Activated CD4-positive, alpha-beta memory T cell treated with anti-CD3 and anti-CD28 coated beads, Interleukin-2, amount 10 ng/mL, durations not matched to agents 7 days and 5 days (primary cell): ENCODE measurements at regions not wholly inside any gene's neighbourhood (a gene's known extent, or its start where the extent isn't known, plus 50 kb on each side); places are given as distances from the start of the nearest gene placed in this dataset.

Experiments used
- CTCF ChIA-PET: fragments of 350-600 bp; sonication (Branson Sonifier 250); formaldehyde crosslinking; loops from one replicate; lab custom pipeline; 2021; ENCODE audit warnings: antibody characterized with exemption, inconsistent platforms; lab: Charles Lee
- POLR2A ChIA-PET: fragments of 350-600 bp; sonication (Branson Sonifier 250); formaldehyde crosslinking; loops from one replicate; lab custom pipeline; 2021; ENCODE audit warnings: antibody characterized with exemption; lab: Charles Lee
- DNase-seq: peaks from one replicate; pipeline ENCODE4 v3.0.0-alpha.2; 2020
- H3K27ac Mint-ChIP-seq: one replicate; pipeline ENCODE4 v1.8.0; 2021; ENCODE audit warnings: mild to moderate bottlenecking, mixed read lengths
- H3K27me3 Mint-ChIP-seq: one replicate; pipeline ENCODE4 v1.8.0; 2021; ENCODE audit warnings: mixed read lengths
- H3K36me3 Mint-ChIP-seq: one replicate; pipeline ENCODE4 v1.8.0; 2021; ENCODE audit warnings: low read depth, mixed read lengths
- H3K4me1 Mint-ChIP-seq: one replicate; pipeline ENCODE4 v1.8.0; 2021; ENCODE audit warnings: mixed read lengths
- H3K4me3 Mint-ChIP-seq: one replicate; pipeline ENCODE4 v1.8.0; 2021; ENCODE audit warnings: mild to moderate bottlenecking, mixed read lengths
- H3K9me3 Mint-ChIP-seq: one replicate; pipeline ENCODE4 v1.8.0; 2021; ENCODE audit warnings: mixed read lengths

DNA sequence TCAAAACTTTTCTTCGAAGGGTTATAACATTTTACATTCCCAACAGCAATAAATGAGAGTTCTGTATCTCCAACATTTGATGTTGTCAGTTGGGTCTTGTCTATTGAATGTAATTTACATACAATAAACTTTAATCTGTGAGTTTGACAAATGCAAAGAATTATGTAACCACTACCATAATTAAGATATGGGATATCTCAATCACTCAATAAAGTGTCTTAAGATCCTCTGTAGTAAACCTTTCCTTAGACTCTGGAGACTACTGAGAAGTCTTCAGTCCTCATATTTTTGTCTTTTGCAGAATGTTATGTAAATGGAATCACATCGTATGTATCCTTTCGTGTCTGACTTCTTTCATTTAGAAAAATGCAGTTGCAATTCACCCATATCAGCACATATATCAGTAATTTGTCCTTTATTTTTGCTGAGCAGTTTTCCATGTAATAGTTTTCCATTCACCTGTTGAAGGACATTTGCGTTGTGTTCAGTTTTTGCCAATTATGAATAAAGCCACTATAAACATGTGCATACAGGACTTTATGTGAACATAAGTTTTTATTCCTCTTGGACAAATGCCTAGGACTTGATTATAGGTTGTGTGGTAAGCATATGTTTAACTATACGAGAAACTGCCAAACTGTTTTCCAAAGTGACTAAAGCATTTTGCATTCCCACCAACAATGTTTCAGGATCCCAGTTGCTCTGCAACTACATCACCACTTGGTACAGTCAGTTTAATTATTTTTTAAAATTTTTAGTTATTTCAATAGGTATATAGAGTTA lies 784.6 kb upstream of the ZNF608 start:
- Mint-ChIP-seq H3K36me3 (no peaks in the 10 kb centered on the region), H3K4me1 (no peaks in the 10 kb centered on the region), H3K4me3 (no peak overlapping the region), H3K27me3 (no peaks in the 10 kb centered on the region), H3K27ac (no peak overlapping the region), H3K9me3 (peaks cover 14% of the 10 kb centered on the region)
- ChIA-PET CTCF (no interaction called here), POLR2A (no interaction called here)
- DNase-seq: no peak

DNA sequence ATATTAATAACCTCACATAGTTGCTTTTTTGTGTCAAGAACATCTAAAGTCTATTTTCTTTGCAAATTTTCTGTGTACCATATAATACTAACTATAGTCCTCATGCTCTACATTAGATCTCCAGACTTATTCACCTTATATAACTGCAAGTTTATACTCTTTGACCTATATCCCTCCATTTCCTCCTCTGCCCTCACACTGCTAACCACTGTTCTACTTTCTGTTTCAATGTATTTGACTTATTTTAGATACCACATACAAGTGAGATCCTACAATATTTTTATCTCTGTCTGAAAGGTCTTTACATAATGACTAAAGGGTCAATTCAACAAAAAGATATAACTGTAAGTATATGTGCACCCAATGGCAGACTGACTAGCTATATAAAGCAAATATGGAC lies 789.7 kb upstream of the ZNF608 start:
- DNase-seq: no peak
- H3K27ac Mint-ChIP-seq: no peak overlapping the region
- CTCF ChIA-PET: no interaction called here
- peaks cover 31% of the 10 kb centered on the region for H3K9me3 Mint-ChIP-seq
- POLR2A ChIA-PET: no interaction called here
- no peaks in the 10 kb centered on the region for H3K27me3 Mint-ChIP-seq
- H3K4me1 Mint-ChIP-seq: no peaks in the 10 kb centered on the region
- no peaks in the 10 kb centered on the region for H3K36me3 Mint-ChIP-seq
- no peak overlapping the region for H3K4me3 Mint-ChIP-seq

DNA sequence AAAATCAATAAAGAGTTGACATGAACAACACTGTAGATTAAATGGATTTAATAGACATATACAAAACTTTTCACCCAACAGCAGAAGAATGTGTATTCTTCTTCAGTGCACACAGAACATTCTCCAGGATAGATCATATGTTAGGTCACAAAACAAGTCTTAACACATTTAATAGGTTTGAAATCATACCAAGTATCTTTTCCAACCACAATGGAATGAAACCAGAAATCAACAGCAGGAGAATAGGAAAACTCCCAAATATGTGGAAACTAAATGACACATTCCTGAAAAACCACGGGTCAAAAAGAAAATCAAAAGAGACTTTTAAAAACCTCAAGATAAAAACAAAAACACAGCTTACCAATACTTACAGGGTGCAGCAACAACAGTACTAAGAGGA lies 790.1 kb upstream of the ZNF608 start:
- Mint-ChIP-seq H3K9me3 (peaks cover 32% of the 10 kb centered on the region), H3K4me3 (no peak overlapping the region), H3K4me1 (no peaks in the 10 kb centered on the region), H3K36me3 (no peaks in the 10 kb centered on the region), H3K27ac (no peak overlapping the region), H3K27me3 (no peaks in the 10 kb centered on the region)
- CTCF ChIA-PET: no interaction called here
- no peak for DNase-seq
- POLR2A ChIA-PET: no interaction called here

DNA sequence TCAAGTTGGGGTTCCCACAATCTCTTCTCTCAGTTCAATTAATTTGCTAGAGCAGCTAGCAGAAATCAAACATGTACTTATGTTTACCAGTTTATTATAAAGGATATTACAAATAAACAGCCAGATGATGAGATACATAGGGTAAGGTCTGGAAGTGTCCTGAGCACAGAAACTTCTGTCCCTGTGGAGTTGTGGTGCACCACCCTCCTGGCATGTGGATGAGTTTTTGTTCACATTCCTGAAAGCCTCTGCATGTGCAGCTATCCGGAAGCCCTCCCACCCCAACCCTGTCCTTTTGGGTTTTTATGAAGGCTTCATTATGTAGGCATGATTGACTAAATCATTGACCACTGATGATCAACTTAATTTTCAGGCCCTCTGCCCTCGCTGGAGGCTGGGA lies 791.2 kb upstream of the ZNF608 start:
- H3K27ac Mint-ChIP-seq: no peak overlapping the region
- POLR2A ChIA-PET: no interaction called here
- no peaks in the 10 kb centered on the region for H3K36me3 Mint-ChIP-seq
- CTCF ChIA-PET: no interaction called here
- H3K4me1 Mint-ChIP-seq: no peaks in the 10 kb centered on the region
- DNase-seq: no peak
- no peak overlapping the region for H3K4me3 Mint-ChIP-seq
- H3K27me3 Mint-ChIP-seq: no peaks in the 10 kb centered on the region
- peaks cover 32% of the 10 kb centered on the region for H3K9me3 Mint-ChIP-seq

DNA sequence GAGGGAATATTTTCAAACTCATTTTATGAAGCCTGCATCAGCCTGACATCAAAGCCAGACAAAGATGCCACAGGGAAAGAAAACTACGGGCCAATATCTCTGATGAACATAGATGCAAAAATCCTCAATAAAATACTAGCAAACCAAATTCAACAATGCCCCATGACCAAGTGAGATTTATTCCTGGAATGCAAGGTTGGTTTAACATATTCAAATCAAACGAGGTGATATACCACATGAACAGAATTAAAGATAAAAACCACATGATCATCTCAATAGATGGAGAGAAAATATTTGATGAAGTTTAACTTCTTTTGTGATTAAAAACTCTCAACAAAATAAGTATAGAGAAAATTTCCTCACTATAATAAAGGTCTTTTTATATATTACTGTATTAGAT lies 792.0 kb upstream of the ZNF608 start:
- no peak overlapping the region for H3K27ac Mint-ChIP-seq
- POLR2A ChIA-PET: no interaction called here
- H3K4me1 Mint-ChIP-seq: no peaks in the 10 kb centered on the region
- CTCF ChIA-PET: no interaction called here
- no peak for DNase-seq
- no peaks in the 10 kb centered on the region for H3K27me3 Mint-ChIP-seq
- H3K36me3 Mint-ChIP-seq: no peaks in the 10 kb centered on the region
- peaks cover 25% of the 10 kb centered on the region for H3K9me3 Mint-ChIP-seq
- no peak overlapping the region for H3K4me3 Mint-ChIP-seq

DNA sequence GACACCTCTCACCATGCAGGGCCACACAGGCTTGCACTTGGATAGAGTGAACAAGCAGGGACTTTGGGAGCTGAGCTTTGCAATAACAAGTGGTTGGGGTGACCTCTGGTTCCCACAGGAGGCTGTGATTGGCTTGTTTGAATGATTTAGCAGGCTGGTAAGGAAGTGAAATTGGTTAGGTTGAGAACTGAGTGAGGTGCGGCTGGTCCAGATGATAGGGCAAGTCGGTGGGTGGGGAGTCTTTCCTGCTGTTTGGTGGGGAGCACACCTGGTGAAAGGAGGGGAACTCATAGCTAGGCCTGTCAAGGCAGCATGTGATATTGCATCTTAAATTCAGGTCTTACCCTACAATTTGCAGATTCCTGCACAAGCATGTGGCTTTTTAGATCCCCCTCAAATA lies 794.6 kb upstream of the ZNF608 start:
- CTCF ChIA-PET: no interaction called here
- no peaks in the 10 kb centered on the region for H3K36me3 Mint-ChIP-seq
- no peaks in the 10 kb centered on the region for H3K4me1 Mint-ChIP-seq
- H3K27me3 Mint-ChIP-seq: no peaks in the 10 kb centered on the region
- no peak overlapping the region for H3K27ac Mint-ChIP-seq
- DNase-seq: no peak
- H3K9me3 Mint-ChIP-seq: peaks cover 18% of the 10 kb centered on the region
- POLR2A ChIA-PET: no interaction called here
- H3K4me3 Mint-ChIP-seq: no peak overlapping the region

DNA sequence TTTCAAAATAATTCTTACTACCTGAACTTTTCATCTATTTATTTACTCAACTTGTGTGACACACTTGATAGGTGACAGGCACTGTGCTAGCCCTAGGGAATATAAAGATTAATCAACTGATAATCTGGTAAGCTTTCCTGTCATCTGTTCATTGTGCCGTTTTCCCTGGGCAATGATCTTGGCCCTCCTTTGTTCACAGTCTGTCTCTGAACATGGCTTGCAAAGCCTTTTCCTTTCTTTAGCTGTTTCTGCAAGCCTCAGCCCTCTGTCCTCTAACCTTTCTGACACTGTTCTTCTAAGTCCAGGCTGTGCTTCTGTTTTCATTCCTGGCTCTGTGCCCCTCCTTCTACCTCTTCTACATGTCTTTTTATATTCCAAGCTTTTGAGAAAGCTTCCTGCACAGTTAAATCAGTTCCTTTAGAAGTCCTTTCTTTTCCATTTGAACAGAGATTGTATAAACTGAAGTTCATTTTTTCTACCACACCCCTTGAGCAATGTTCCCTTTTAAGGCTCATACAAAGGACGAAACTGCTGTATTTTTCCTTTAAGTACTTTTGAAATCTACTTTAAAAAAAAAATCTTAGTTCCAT lies 803.0 kb upstream of the ZNF608 start:
- H3K9me3 Mint-ChIP-seq: peaks cover 8% of the 10 kb centered on the region
- POLR2A ChIA-PET: no interaction called here
- no peaks in the 10 kb centered on the region for H3K4me1 Mint-ChIP-seq
- no peaks in the 10 kb centered on the region for H3K27me3 Mint-ChIP-seq
- DNase-seq: no peak
- H3K36me3 Mint-ChIP-seq: no peaks in the 10 kb centered on the region
- no peak overlapping the region for H3K4me3 Mint-ChIP-seq
- CTCF ChIA-PET: no interaction called here
- H3K27ac Mint-ChIP-seq: no peak overlapping the region

DNA sequence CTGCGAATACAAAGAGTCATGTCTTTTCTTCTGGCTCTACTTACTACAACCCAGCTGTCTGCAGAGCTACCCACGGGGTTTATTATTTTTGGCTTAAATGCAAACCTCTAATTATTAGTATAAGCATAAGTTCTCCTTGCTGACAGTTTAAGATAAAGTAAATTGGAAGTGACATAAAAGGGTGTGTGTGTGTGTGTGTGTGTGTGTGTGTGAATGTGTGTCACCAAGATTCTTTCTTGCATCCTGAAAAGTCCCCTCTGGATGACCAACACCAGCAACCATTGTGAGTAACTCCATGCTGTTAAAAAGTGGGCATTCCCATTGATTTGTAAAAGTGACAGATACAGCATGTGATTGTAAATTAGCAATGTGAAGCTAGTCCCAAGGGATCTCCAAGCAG lies 803.8 kb upstream of the ZNF608 start:
- Mint-ChIP-seq H3K36me3 (no peaks in the 10 kb centered on the region), H3K9me3 (peaks cover 8% of the 10 kb centered on the region), H3K27ac (no peak overlapping the region), H3K27me3 (no peaks in the 10 kb centered on the region), H3K4me1 (no peaks in the 10 kb centered on the region), H3K4me3 (no peak overlapping the region)
- CTCF ChIA-PET: no interaction called here
- DNase-seq: no peak
- POLR2A ChIA-PET: no interaction called here

DNA sequence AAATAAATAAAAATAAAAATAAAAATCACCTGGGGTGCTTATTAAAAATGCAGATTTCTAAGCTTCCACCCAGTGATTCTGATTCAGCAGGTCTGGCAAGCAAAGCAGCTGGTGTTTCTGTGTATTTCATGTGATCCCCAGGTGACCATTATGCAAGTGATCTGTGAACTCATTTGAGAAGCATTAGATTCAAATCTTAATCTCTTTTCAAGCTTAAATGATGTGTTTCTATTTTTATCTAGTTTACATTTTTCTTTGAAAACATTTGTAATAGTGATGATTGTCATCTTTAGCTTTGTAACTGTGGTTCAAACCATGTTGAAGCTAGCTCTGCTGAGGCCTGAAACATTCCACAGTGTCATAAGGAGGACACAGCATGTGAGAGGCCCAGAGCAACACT lies 804.8 kb upstream of the ZNF608 start:
- CTCF ChIA-PET: no interaction called here
- H3K4me1 Mint-ChIP-seq: no peaks in the 10 kb centered on the region
- no peak for DNase-seq
- no peak overlapping the region for H3K27ac Mint-ChIP-seq
- POLR2A ChIA-PET: no interaction called here
- peaks cover 8% of the 10 kb centered on the region for H3K9me3 Mint-ChIP-seq
- no peaks in the 10 kb centered on the region for H3K36me3 Mint-ChIP-seq
- H3K4me3 Mint-ChIP-seq: no peak overlapping the region
- no peaks in the 10 kb centered on the region for H3K27me3 Mint-ChIP-seq

DNA sequence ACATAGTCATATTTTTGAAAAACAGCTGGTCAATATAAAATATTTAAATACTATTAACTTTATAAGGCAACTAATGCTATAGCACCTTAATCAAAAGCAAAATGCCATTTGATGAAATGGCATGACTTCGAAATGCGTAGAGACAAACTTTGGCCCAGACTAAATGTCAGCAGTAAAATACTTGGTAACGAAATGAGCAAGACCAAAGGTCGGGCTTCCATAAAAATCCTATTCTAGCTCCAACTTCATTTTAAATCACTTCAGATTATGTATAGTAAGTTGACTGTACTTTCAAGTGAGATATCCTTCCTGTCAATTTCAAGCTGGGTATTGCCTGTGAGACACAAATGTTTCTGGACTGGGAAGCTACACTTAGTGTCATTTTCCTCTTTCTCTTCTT lies 805.4 kb upstream of the ZNF608 start:
- peaks cover 8% of the 10 kb centered on the region for H3K9me3 Mint-ChIP-seq
- no peaks in the 10 kb centered on the region for H3K36me3 Mint-ChIP-seq
- H3K4me1 Mint-ChIP-seq: no peaks in the 10 kb centered on the region
- H3K27ac Mint-ChIP-seq: no peak overlapping the region
- ChIA-PET POLR2A (no interaction called here), CTCF (no interaction called here)
- H3K4me3 Mint-ChIP-seq: no peak overlapping the region
- DNase-seq: no peak
- no peaks in the 10 kb centered on the region for H3K27me3 Mint-ChIP-seq

DNA sequence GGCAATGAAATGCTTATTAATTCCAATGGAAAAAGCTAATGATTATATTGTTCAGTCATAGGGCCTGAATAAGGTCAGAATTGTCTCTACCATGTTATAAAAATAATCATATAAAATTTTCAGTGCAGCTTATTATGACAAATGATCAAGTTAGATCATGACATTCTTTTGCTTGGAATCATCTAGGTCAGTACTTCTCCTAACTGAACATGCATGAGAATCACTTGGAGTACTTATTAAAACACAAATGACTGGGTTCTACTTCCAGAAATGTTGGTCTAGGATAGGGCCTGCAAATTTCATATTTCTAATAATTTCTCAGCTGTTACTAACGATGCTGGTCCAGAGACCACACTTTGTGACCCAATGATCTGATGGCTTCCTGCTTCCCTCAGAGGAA lies 806.0 kb upstream of the ZNF608 start:
- no peaks in the 10 kb centered on the region for H3K4me1 Mint-ChIP-seq
- no peaks in the 10 kb centered on the region for H3K36me3 Mint-ChIP-seq
- ChIA-PET POLR2A (no interaction called here), CTCF (no interaction called here)
- peaks cover 8% of the 10 kb centered on the region for H3K9me3 Mint-ChIP-seq
- H3K27ac Mint-ChIP-seq: no peak overlapping the region
- H3K27me3 Mint-ChIP-seq: no peaks in the 10 kb centered on the region
- DNase-seq: no peak
- H3K4me3 Mint-ChIP-seq: no peak overlapping the region

DNA sequence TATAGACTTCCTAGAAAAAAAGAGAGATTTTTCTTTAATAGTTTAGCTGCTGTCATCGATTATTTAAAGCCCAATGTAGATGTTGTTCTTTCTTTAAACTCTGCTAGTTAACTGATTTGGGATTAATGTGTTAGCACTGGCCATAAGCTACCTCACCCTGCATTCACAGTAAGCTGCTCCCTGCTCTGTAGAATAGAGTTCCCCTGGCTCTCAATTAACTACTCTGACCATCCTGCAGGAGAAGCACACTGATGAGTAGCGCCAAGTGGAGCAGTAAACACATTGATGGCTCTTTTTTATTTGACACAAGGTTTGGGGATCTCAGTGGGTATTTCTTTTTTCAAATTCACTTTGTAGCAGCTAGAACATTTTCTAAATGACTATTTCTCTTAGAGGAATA lies 807.9 kb upstream of the ZNF608 start:
- Mint-ChIP-seq H3K9me3 (peaks cover 10% of the 10 kb centered on the region), H3K4me1 (no peaks in the 10 kb centered on the region), H3K27me3 (no peaks in the 10 kb centered on the region), H3K4me3 (no peak overlapping the region), H3K36me3 (no peaks in the 10 kb centered on the region), H3K27ac (no peak overlapping the region)
- DNase-seq: no peak
- POLR2A ChIA-PET: no interaction called here
- CTCF ChIA-PET: no interaction called here

DNA sequence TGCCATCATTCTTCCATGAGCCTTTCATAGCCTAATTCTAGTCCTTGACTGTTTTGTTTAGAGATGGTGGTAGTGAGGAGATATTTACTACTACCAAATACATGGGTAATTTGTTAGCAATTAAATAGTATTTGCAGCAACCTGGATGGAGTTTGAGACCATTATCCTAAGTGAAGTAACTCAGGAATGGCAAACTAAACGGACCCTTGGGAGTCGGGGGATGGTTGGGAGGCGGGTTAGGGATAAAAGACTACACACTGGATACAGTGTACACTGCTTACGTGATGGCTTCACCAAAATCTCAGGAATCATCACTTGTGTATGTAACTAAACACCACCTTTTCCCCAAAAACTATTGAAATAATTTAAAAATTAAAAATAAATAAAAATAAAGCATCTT lies 809.2 kb upstream of the ZNF608 start:
- POLR2A ChIA-PET: no interaction called here
- Mint-ChIP-seq H3K27me3 (no peaks in the 10 kb centered on the region), H3K9me3 (peaks cover 8% of the 10 kb centered on the region)

DNA sequence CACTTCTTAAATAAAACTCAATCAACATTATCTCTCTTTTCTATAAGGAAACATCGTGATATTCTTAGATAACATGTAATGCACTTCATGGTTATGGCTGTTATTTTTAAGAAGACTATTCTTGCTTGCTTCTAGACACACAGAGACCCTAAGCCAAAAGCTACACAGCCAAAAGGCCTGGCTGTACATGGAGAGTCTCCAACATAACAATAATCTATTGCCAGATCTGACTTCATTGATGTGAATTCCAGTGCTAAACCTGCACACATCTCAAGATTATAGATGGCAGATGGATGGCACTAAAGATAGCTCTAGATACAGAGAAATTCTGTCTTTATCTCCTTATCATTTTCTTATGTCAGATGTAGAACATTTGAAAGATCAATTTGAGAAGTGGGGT lies 811.6 kb upstream of the ZNF608 start:
- ChIA-PET POLR2A (no interaction called here), CTCF (no interaction called here)
- Mint-ChIP-seq H3K9me3 (peaks cover 5% of the 10 kb centered on the region), H3K36me3 (no peaks in the 10 kb centered on the region), H3K4me1 (no peaks in the 10 kb centered on the region), H3K27ac (no peak overlapping the region), H3K27me3 (no peaks in the 10 kb centered on the region), H3K4me3 (no peak overlapping the region)
- DNase-seq: no peak

More for the DNA sequence above, 809.2 kb upstream of the ZNF608 start:
- Mint-ChIP-seq H3K4me1 (no peaks in the 10 kb centered on the region), H3K4me3 (no peak overlapping the region), H3K36me3 (no peaks in the 10 kb centered on the region), H3K27ac (no peak overlapping the region)
- DNase-seq: no peak
- CTCF ChIA-PET: no interaction called here
